Hindlimb muscle (tissue), 1 donor: ENCODE measurements at regions not wholly inside any gene's neighbourhood (a gene's known extent, or its start where the extent isn't known, plus 50 kb on each side); places are given as distances from the start of the nearest gene placed in this dataset.
"Not testable (repeated sequence)": the region's sequence is repeated elsewhere in the genome, so short reads cannot be mapped to it uniquely, and the experiment has no call there.

Source experiments
- DNase-seq: peaks from one replicate; pipeline ENCODE4 v3.0.0-alpha.2; 2013

DNA sequence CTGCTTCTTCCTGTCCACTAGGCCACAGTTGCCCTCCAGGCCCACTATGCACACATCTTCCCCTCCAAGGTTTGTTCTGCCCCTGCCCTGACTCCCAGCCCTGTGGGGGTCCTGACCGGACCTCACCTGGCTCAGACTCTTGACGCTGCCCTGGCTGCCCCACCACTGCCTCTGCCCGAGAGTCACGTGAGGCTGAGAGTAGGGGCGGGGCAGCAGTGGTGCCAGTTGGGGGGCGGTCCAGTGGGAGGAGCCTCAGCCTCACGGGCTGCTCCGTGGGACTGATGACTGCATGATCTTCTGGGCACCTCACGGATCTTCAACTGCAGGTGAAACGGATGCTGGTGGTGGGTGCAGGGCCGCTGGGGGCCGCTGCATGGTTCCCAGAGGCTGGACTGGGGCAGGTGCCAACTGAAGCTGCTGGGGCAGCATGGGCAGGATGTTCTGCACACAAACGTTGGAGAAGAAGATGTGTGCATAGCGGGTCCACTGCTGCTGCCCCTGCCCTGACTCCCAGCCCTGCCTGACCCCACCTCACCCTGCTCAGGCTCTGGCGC, 77.6 kb downstream of the HHIPL2 start:
- not testable (repeated sequence) for DNase-seq

GRCh38 chr1:222466150-222466865, 81.6 kb downstream of the HHIPL2 start:
- DNase-seq: no peak

- peak; percentile 93 for DNase-seq
Observed at GRCh38 chr1:222465211-222466041, 82.5 kb downstream of the HHIPL2 start.

GRCh38 chr1:222464841-222465210, 83.1 kb downstream of the HHIPL2 start:
- peak; percentile 58 for DNase-seq

DNA sequence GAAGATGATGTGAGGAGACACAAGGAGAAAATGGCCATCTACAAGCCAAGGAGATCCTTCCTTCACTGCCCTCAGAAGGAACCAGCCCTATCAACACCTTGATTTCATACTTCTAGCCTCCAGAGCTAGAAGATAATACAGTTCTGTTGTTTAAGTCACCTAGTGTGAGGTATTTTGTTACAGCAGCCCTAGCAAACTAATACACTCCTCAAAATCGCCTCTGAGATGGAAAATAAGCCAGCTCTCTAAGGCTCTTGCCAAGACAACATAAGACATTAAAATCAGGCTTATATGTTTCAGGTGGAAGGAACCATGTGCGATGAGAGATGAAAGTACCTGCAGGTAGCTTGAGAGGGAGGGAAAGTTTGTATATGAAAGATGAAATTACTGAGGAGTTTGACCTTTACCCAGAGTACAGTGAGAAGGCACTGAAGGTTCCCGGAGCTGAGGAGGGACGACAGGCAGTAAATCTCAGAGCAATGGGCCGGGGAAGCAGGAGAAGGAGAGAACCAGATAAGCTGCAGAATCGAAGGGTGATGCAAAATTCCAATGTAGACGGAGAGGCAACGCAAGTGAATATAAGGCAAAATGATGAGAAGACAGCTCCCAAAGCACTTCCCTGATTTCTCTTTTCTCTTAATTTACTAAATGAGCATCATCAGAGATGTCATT, 84.7 kb downstream of the HHIPL2 start:
- no peak for DNase-seq

GRCh38 chr1:222462601-222463000, 85.3 kb downstream of the HHIPL2 start:
- no peak for DNase-seq

GRCh38 chr1:222461941-222462340, 86.0 kb downstream of the HHIPL2 start:
- no peak for DNase-seq

DNA sequence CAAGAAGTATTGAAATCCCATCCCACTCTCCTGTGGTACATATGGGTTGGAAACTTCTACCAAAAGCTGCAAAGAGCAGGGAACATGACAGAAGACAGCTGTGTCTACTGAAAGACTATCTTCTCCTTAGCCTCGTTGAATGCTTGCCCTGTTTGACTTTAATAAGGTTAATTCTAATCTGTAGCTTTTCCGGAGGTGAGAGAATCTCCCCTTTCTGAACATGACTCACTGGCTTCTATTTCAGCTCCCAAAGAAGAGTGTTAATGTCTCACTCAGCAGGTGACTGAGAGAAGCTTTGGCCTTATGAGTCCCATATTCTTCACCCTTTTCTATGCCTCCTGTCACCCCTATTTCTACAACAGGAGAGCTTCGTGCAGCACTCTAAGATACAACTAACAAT, 88.3 kb downstream of the HHIPL2 start:
- DNase-seq: no peak

- no peak for DNase-seq
Observed at GRCh38 chr1:222457513-222457912, 90.4 kb downstream of the HHIPL2 start.

- DNase-seq: no peak
Observed at GRCh38 chr1:222457084-222457483, 90.8 kb downstream of the HHIPL2 start.

- DNase-seq: peak; percentile 90
Observed at GRCh38 chr1:222455188-222455879, 92.6 kb downstream of the HHIPL2 start.

- no peak for DNase-seq
Observed at GRCh38 chr1:222454782-222455181, 93.1 kb downstream of the HHIPL2 start.

GRCh38 chr1:222454186-222454585, 93.7 kb downstream of the HHIPL2 start:
- no peak for DNase-seq

GRCh38 chr1:222452031-222452430, 95.9 kb downstream of the HHIPL2 start:
- no peak for DNase-seq

DNA sequence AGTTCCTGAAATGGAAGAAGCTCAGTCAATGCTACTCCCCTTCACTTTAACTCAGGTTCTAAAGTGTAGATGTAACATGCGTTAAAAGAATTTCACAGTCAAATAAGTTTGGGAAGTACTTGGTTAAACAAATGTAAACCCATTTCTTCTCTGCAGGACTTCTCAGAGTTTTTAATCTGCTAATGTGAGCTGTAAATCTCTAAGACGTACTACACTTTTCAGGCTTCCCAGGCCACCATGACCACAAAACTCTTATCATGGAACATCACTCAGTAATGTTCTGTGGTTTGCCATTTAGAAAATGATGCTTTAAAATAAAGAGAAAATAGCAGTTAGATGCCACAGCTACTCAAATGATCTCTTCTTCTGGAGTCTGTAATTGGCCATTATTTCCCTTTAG, 104.3 kb downstream of the HHIPL2 start:
- DNase-seq: no peak

GRCh38 chr1:222441066-222441465, 106.8 kb downstream of the HHIPL2 start:
- DNase-seq: no peak

DNA sequence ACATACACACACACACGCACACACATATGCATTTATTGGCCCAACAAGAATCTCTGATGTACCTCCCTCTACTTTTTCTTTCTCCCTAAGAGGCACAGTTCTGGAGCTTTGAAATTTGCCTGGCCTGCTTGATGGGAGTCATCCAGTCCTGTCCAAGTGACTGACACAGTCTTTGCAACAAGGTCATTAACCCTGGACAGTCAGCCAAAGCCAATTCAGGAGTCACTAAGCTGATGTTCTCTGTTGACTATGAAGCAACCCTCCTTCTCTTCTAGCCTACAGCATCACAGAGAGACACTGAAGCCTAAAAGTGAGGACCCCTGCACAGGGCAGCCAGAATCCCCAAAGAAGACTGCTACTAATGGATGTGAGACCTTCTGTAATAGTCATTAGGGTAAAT, 123.1 kb downstream of the HHIPL2 start:
- no peak for DNase-seq

GRCh38 chr1:222421380-222421779, 126.5 kb downstream of the HHIPL2 start:
- DNase-seq: no peak

- no peak for DNase-seq
Observed at GRCh38 chr1:222420633-222421032, 127.3 kb downstream of the HHIPL2 start.

DNA sequence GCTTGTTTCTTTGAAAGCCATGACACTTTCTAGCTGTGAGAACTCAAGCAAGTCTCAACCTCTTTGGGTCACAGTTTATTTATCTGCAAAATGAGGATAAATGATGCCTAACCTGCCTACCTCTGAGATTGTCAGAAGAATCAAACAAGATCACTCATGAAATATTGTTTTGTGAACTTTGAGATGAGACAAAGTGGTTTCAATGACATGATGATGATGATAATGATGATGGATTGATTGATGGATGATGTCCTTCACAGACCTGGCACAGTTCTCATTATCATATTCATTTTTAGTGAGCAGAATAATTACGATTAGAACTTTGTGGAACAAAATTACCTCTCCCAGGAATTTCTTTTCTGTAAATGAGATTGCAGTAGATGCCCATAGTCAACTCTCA, 129.2 kb downstream of the HHIPL2 start:
- no peak for DNase-seq

DNA sequence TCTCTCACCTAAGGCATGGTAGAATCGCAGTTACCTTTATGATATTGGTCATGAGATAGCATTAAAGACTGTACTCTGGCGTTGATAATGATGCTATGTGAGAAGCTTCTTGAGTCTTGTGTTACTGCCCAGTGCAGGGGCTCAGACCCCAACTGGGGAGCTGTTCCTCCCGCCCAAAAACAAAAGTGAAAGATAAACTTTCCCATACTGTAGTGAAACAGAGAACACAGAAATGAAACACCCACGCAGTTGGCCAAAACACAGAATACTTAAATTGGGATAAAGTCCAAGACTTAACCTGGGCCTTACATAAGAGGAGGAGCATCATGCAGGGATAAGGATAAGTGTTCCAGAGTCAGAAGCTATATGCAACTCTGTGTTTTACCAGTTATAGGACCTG, 130.6 kb downstream of the HHIPL2 start:
- DNase-seq: no peak

DNA sequence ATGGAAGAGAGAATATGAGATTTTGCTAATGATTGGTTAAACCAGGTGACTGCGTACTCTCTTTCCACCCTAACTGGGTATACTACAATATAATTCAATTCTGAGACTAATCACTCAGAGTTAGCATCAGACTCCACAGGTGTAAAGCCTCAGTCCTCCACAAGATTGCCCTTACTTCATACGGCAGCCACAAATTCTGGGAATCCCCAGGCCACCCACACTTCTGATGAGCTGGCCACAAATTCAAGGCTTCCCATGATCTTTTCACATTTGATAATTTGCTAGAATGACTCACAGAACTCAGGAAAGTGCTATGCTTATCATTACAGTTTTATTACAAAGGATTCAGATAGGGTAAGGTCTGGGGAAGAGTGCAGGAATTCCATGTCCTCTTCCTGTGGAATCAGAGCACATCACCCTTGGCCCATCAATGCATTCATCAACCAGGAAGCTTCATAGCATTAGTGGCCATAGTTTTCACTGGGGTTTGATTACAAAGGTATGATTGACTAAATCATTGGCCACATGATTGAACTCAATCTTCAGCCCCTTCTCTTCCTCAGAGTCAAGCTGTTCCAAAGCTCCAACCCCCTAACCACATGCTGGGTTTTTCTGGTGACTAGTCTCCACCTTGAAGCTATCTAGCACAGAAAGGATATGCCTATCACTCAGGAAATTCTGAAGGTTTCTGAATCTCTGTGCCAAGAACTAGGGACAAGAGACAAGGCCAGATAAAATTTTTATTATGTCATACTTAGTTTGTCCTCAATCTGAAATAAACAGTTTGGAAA, 131.7 kb downstream of the HHIPL2 start:
- DNase-seq: no peak
